ENCODE measurements at regions not wholly inside any gene's neighbourhood (a gene's known extent, or its start where the extent isn't known, plus 50 kb on each side); places are given as distances from the start of the nearest gene placed in this dataset.

DNA sequence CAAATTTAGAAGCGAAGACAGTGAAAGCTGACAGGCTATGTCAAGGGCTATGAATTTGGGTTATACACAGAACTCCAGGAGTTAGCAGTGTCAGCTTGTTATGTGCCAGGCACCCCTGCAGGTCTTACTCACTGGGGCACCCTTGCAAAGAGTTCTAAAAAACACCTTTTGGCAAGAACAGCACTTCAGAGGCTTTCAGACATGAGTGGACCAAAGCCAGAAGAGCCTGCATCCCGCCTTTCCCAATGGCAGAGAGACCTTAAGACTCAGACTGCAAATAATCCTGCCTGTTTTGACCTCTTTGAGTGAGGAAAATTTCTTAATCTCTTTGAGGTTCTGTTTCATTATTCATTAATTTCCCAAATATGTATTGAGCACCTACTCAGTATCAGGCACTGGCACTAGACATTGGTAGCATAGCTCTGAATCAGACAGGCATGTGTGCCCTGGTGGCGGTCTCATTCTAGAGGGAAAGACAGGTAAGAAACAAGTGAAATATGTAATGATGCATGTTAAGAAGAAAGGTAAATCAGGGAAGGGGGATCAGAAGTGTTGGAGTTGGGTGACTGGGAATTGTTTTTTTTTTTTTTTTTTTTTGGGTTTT is 280.0 kb downstream of the KBTBD8 start:
- ChIA-PET CTCF (interaction anchor here (0.6 kb wide), 2 partner anchors 12 to 16 kb away, joined by 3 to 9 read pairs; no protein-coding TSS in a partner anchor), POLR2A (interaction anchor here in 1 of 2 donors (0.6 kb wide), 1 partner anchor 102 kb away, joined by 6 read pairs; no protein-coding TSS in a partner anchor)
- Mint-ChIP-seq H3K4me1 (no peaks in the 10 kb centered on the region), H3K27ac (no peak overlapping the region), H3K36me3 (no peaks in the 10 kb centered on the region), H3K4me3 (no peak overlapping the region), H3K9me3 (peaks cover 2 to 9% (median 5%) of the 10 kb centered on the region in 3 donors), H3K27me3 (no peaks in the 10 kb centered on the region)
- ATAC-seq (replicated peaks in 1 of 4) (no peak), DNase-seq (no peak)
- Histone ChIP-seq H3K4me1 (ENCODE audit: control insufficient read depth in 1 of 2, extremely low read depth in 1 of 2, insufficient read depth in 2 of 2, low read length in 2 of 2) (no peaks in the 10 kb centered on the region), H3K9me3 (no peaks in the 10 kb centered on the region), H3K36me3 (ENCODE audit: control insufficient read depth in 2 of 2, extremely low read depth in 1 of 2, insufficient read depth in 1 of 2, low read length in 1 of 2) (no peaks in the 10 kb centered on the region), H3K27ac (ENCODE audit: low read length) (no peak overlapping the region), H3K27me3 (replicated peaks in 1 of 2; ENCODE audit: control insufficient read depth in 2 of 2, extremely low read depth in 1 of 2, insufficient read depth in 2 of 2, low read length in 1 of 2) (no peaks in the 10 kb centered on the region), H3K4me3 (ENCODE audit: control insufficient read depth in 1 of 2, extremely low read depth in 1 of 2, low read length in 1 of 2) (no peak overlapping the region)
- WGBS (ENCODE audit: insufficient coverage): 73% methylated on average over 3 of the region's 3 CpGs

DNA sequence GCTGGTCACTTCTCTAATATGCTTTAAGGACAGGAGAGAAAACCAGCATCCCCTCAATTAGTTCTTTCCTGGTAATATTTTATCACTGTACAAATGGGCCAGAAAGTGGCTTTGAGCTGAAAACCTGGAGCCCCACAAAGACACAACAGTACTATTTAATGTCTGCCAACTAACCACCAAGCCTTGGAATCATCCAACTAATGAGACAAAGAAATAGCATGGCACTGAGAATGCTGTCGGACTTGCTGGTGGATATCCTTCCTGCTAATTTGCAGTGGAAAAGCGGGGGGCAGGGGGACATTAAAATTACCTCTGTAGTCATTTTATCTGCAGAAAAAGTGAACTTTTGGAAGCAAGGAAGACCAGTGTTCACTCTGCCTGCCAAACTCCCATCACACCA is 288.5 kb downstream of the KBTBD8 start:
- Histone ChIP-seq H3K4me1 (ENCODE audit: control insufficient read depth in 1 of 2, extremely low read depth in 1 of 2, insufficient read depth in 2 of 2, low read length in 2 of 2) (no peaks in the 10 kb centered on the region), H3K4me3 (ENCODE audit: control insufficient read depth in 1 of 2, extremely low read depth in 1 of 2, low read length in 1 of 2) (no peak overlapping the region), H3K27me3 (replicated peaks in 1 of 2; ENCODE audit: control insufficient read depth in 2 of 2, extremely low read depth in 1 of 2, insufficient read depth in 2 of 2, low read length in 1 of 2) (no peaks in the 10 kb centered on the region), H3K27ac (ENCODE audit: low read length) (no peak overlapping the region), H3K9me3 (no peaks in the 10 kb centered on the region), H3K36me3 (ENCODE audit: control insufficient read depth in 2 of 2, extremely low read depth in 1 of 2, insufficient read depth in 1 of 2, low read length in 1 of 2) (no peaks in the 10 kb centered on the region)
- POLR2A ChIA-PET: no interaction called here
- peaks cover 2 to 11% (median 7%) of the 10 kb centered on the region in 3 donors for H3K9me3 Mint-ChIP-seq
- WGBS (ENCODE audit: insufficient coverage): 100% methylated on average over 1 of the region's 2 CpGs
- H3K4me1 Mint-ChIP-seq: no peaks in the 10 kb centered on the region
- CTCF ChIA-PET: no interaction called here
- H3K27me3 Mint-ChIP-seq: no peaks in the 10 kb centered on the region
- no peaks in the 10 kb centered on the region for H3K36me3 Mint-ChIP-seq
- H3K27ac Mint-ChIP-seq: no peak overlapping the region
- DNase-seq: no peak
- no peak overlapping the region for H3K4me3 Mint-ChIP-seq
- ATAC-seq (replicated peaks in 1 of 4): no peak

DNA sequence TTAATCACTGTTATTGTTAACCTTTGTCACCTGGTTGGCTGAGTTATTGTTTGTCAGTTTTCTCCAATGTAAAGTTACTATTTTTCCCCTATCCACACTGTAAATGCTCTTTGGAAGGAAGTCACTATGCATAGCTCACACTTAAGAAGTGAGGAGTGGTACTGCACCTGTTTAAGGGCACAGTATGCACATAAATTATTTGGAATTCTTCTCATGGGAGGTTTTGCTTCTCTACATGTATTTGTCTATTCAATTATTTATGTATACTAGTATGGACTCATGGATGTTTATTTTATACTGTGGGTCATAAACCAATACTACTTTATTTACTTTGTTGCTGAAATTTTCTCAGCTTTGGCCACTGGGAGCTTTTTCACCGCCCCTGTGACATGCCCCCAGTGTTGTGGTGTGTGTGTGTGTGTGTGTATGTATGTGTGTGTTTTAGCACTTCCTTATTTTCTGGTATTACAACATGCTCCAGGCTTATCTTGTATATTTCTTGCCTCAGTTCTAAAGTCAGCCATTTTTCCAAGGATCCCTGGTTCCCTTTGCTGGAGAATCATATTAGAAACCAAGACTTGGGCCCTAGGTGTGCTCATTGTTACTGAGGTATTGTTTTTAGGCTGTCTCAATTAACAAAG is 290.5 kb downstream of the KBTBD8 start:
- Histone ChIP-seq H3K4me3 (ENCODE audit: control insufficient read depth in 1 of 2, extremely low read depth in 1 of 2, low read length in 1 of 2) (no peak overlapping the region), H3K36me3 (ENCODE audit: control insufficient read depth in 2 of 2, extremely low read depth in 1 of 2, insufficient read depth in 1 of 2, low read length in 1 of 2) (no peaks in the 10 kb centered on the region), H3K9me3 (no peaks in the 10 kb centered on the region), H3K27ac (ENCODE audit: low read length) (no peak overlapping the region), H3K4me1 (ENCODE audit: control insufficient read depth in 1 of 2, extremely low read depth in 1 of 2, insufficient read depth in 2 of 2, low read length in 2 of 2) (no peaks in the 10 kb centered on the region), H3K27me3 (replicated peaks in 1 of 2; ENCODE audit: control insufficient read depth in 2 of 2, extremely low read depth in 1 of 2, insufficient read depth in 2 of 2, low read length in 1 of 2) (no peaks in the 10 kb centered on the region)
- POLR2A ChIA-PET: no interaction called here
- Mint-ChIP-seq H3K9me3 (peaks cover 0 to 5% (median 0%) of the 10 kb centered on the region in 3 donors), H3K4me1 (no peaks in the 10 kb centered on the region), H3K4me3 (no peak overlapping the region), H3K27me3 (no peaks in the 10 kb centered on the region), H3K27ac (no peak overlapping the region), H3K36me3 (no peaks in the 10 kb centered on the region)
- ATAC-seq (replicated peaks in 1 of 4) (no peak), DNase-seq (no peak)
- CTCF ChIA-PET: no interaction called here
- no CpG with 5 or more reads among the region's 1 CpG for WGBS (ENCODE audit: insufficient coverage)

DNA sequence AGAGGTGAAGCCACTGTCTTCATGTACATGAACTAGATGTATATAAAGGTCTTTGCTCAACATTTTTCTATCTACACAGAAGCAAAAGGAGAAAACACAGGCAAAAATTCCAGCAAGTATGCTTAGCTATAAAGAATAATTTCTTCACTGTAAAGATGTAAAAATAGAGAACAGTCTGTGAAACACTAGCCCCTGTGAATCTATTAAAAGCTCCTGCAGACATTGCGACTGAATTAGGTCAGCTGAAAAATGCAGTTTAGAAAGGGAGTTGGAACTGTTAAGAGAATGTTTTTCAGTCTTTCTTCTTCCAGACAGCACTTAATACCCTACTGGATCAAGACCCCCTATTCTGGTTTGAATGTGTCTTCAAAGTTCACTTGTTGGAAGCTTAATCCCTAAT is 291.5 kb downstream of the KBTBD8 start:
- ChIA-PET CTCF (interaction anchor here in 1 of 2 donors (0.6 kb wide), 1 partner anchor 11 kb away, joined by 9 read pairs; no protein-coding TSS in a partner anchor), POLR2A (no interaction called here)
- Histone ChIP-seq H3K36me3 (ENCODE audit: control insufficient read depth in 2 of 2, extremely low read depth in 1 of 2, insufficient read depth in 1 of 2, low read length in 1 of 2) (no peaks in the 10 kb centered on the region), H3K27me3 (replicated peaks in 1 of 2; ENCODE audit: control insufficient read depth in 2 of 2, extremely low read depth in 1 of 2, insufficient read depth in 2 of 2, low read length in 1 of 2) (no peaks in the 10 kb centered on the region), H3K4me1 (ENCODE audit: control insufficient read depth in 1 of 2, extremely low read depth in 1 of 2, insufficient read depth in 2 of 2, low read length in 2 of 2) (no peaks in the 10 kb centered on the region), H3K27ac (ENCODE audit: low read length) (no peak overlapping the region), H3K4me3 (ENCODE audit: control insufficient read depth in 1 of 2, extremely low read depth in 1 of 2, low read length in 1 of 2) (no peak overlapping the region), H3K9me3 (no peaks in the 10 kb centered on the region)
- ATAC-seq (replicated peaks in 1 of 4) (no peak), DNase-seq (no peak)
- Mint-ChIP-seq H3K4me1 (no peaks in the 10 kb centered on the region), H3K27ac (no peak overlapping the region), H3K9me3 (no peaks in the 10 kb centered on the region), H3K27me3 (no peaks in the 10 kb centered on the region), H3K4me3 (no peak overlapping the region), H3K36me3 (no peaks in the 10 kb centered on the region)
- no CpG with 5 or more reads among the region's 1 CpG for WGBS (ENCODE audit: insufficient coverage)

DNA sequence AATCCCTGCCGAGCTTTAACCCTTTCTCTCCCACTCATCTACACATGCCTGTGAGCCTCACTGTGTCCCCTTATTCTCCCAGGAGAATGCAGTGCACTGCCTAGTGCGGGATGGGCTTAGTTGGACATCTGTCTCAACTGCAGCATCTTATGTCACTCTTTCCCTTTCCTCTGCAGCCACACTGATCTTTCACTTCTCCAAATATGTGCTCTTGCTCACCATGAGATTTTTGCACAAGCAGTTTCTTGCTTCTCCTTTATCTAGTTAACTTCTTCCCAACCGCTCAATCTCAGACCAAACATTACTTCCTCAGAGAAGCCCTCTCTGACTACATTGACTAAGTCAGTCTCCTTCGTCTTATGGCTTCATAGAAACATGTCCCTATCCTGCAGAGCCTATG is 292.3 kb downstream of the KBTBD8 start:
- no peaks in the 10 kb centered on the region for H3K9me3 ChIP-seq
- H3K36me3 ChIP-seq (ENCODE audit: control insufficient read depth in 2 of 2, extremely low read depth in 1 of 2, insufficient read depth in 1 of 2, low read length in 1 of 2): no peaks in the 10 kb centered on the region
- Mint-ChIP-seq H3K27ac (no peak overlapping the region), H3K9me3 (no peaks in the 10 kb centered on the region), H3K4me3 (no peak overlapping the region), H3K27me3 (no peaks in the 10 kb centered on the region), H3K36me3 (no peaks in the 10 kb centered on the region), H3K4me1 (no peaks in the 10 kb centered on the region)
- no peaks in the 10 kb centered on the region for H3K27me3 ChIP-seq (replicated peaks in 1 of 2; ENCODE audit: control insufficient read depth in 2 of 2, extremely low read depth in 1 of 2, insufficient read depth in 2 of 2, low read length in 1 of 2)
- H3K27ac ChIP-seq (ENCODE audit: low read length): no peak overlapping the region
- DNase-seq (no peak), ATAC-seq (replicated peaks in 1 of 4) (no peak)
- no peaks in the 10 kb centered on the region for H3K4me1 ChIP-seq (ENCODE audit: control insufficient read depth in 1 of 2, extremely low read depth in 1 of 2, insufficient read depth in 2 of 2, low read length in 2 of 2)
- ChIA-PET POLR2A (no interaction called here), CTCF (no interaction called here)
- 94% methylated on average over 2 of the region's 4 CpGs for WGBS (ENCODE audit: insufficient coverage)
- no peak overlapping the region for H3K4me3 ChIP-seq (ENCODE audit: control insufficient read depth in 1 of 2, extremely low read depth in 1 of 2, low read length in 1 of 2)

DNA sequence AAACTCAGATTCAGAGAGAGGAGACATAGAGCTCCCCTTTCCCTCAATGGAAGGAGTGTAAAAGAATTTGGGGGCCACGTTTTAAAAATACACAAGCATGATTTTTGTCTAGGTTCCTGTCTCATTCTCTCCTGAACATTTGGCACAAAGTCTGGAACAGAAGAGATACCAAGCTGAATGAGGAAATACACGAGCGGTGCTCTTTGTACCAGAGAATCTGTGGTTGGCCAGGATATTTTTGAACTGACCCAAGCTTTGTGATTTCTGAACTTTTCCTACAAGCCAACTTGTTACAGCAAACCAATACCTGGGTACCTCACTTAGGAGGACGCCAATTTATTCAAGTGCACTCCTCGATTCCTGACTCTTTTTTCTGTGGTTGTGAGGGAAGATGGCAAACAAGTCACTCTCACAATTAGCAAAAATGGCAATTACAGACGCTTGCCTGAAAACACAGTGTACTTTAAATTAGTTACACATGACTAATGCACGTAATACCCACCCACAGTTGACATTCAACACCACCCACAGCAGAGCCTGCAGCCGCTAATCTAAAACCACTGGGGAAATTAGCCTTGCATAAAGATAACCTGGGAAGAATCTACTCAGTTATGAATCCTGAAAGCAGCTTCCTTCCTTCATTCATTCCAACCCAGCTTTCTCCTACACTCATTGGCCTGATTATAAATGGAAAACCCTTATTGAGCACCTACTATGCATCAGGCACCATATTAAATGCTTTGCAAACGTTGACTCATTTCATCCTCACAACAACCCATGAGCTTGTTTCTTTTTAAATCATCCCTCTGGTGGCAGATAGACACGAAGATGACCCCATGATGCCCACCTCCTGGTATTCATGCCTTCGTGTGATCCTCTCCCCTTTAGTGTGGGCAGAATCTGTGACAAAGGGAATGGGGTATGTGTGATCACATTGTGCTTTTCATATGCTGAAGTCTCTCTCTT is 293.5 kb downstream of the KBTBD8 start:
- H3K27ac Mint-ChIP-seq: no peak overlapping the region
- Histone ChIP-seq H3K36me3 (ENCODE audit: control insufficient read depth in 2 of 2, extremely low read depth in 1 of 2, insufficient read depth in 1 of 2, low read length in 1 of 2) (no peaks in the 10 kb centered on the region), H3K4me1 (ENCODE audit: control insufficient read depth in 1 of 2, extremely low read depth in 1 of 2, insufficient read depth in 2 of 2, low read length in 2 of 2) (no peaks in the 10 kb centered on the region), H3K4me3 (ENCODE audit: control insufficient read depth in 1 of 2, extremely low read depth in 1 of 2, low read length in 1 of 2) (no peak overlapping the region), H3K27ac (ENCODE audit: low read length) (no peak overlapping the region), H3K27me3 (replicated peaks in 1 of 2; ENCODE audit: control insufficient read depth in 2 of 2, extremely low read depth in 1 of 2, insufficient read depth in 2 of 2, low read length in 1 of 2) (no peaks in the 10 kb centered on the region), H3K9me3 (no peaks in the 10 kb centered on the region)
- ChIA-PET CTCF (no interaction called here), POLR2A (no interaction called here)
- no peaks in the 10 kb centered on the region for H3K9me3 Mint-ChIP-seq
- WGBS (ENCODE audit: insufficient coverage): 30% methylated on average over 6 of the region's 11 CpGs
- ATAC-seq (replicated peaks in 1 of 4): no peak
- H3K27me3 Mint-ChIP-seq: no peaks in the 10 kb centered on the region
- no peaks in the 10 kb centered on the region for H3K36me3 Mint-ChIP-seq
- DNase-seq: no peak
- H3K4me3 Mint-ChIP-seq: no peak overlapping the region
- no peaks in the 10 kb centered on the region for H3K4me1 Mint-ChIP-seq

All from T-cell (primary cell).